Thyroid gland (tissue), 4 donors: ENCODE measurements at regions not wholly inside any gene's neighbourhood (a gene's known extent, or its start where the extent isn't known, plus 50 kb on each side); places are given as distances from the start of the nearest gene placed in this dataset.

Experiments
- CTCF ChIP-seq, 6 experiments: fragments of 200-600 bp in 3 of 6; fragments of 450-650 bp in 3 of 6; sonication (generic) in 3 of 6; IDR thresholded peaks; one replicate each; pipeline ENCODE4 v1.5.1; 2016 to 2019; ENCODE audit warnings: antibody characterized with exemption in 6 of 6, mild to moderate bottlenecking in 2 of 6, inconsistent platforms in 1 of 6, moderate library complexity in 1 of 6
- POLR2A ChIP-seq, 2 donors: fragments of 450-650 bp; IDR thresholded peaks; one replicate each; pipeline ENCODE4 v1.6.1; 2017; ENCODE audit warnings: antibody characterized with exemption in 2 of 2, mild to moderate bottlenecking in 2 of 2, moderate library complexity in 1 of 2

DNA sequence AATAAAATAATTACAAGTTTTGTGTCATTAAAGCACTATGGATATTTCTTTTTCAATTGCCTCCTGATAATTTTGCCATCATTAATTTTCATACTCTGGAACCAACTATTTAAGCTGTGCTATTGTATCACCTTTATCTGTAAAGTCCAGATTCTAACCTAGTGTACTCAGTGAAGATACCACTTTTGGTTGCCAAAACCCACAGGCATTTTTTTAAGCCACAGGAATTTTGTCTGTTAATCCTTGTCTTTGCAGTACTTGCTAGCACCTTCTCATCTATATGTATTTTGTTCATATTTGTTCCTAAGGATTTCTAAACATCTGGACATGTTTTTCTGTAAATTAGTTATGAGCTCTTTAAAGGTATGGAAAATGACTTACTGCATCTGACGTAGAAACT, 481.4 kb upstream of the DAB2 start:
- TF ChIP-seq CTCF (IDR thresholded peaks at IDR 0.05): no peak
- no peak for TF ChIP-seq POLR2A (IDR thresholded peaks at IDR 0.05)
